ENCODE measurements at regions not wholly inside any gene's neighbourhood (a gene's known extent, or its start where the extent isn't known, plus 50 kb on each side); places are given as distances from the start of the nearest gene placed in this dataset.
"Not testable (repeated sequence)": the region's sequence is repeated elsewhere in the genome, so short reads cannot be mapped to it uniquely, and the experiment has no call there.

DNA sequence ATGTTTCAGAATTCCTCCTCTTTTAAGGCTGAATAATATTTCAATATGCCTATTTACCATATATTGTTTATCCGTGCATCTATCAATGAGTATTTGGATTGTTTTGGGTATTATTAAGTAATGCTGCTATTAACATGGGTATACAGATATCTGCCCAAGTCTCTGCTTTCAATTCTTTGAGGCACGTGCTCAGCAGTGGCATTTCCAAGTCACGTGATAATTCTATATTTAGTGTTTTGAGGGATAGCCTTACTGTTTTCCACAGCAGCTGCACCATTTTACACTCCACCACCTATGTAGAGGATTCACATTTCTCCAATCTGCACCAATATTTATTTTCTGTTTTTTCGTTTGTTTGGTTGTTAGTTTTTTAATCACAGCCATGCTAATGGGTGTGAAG, 636.8 kb upstream of the ANKRD30A start:
- no peak for FAIRE-seq

GRCh38 chr10:36479073-36479472, 646.3 kb upstream of the ANKRD30A start:
- peak; percentile 37 for FAIRE-seq

- FAIRE-seq, result no peak
These were observed 649.0 kb upstream of the ANKRD30A start for GRCh38 chr10:36476399-36476798.

- no peak for FAIRE-seq
These were observed 649.7 kb upstream of the ANKRD30A start for GRCh38 chr10:36475746-36476145.

DNA sequence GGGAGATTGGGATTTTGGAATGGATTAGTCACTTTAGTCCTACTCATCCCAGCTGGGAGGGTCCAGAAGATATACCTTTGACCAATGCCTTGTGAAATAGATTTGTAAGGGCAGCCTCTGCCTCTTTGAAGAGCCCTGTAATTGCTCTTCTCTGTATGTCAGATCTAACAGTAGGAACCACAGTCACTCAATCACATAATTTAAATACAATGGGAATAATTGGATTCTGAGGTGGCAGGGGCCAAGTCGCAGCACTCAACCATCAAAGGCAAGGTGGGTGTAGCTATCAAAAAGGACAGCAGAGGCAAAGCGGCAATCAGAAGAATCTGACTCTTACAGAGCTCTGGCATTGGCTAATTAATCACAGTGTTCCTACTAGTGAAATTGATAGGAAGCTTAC, 650.9 kb upstream of the ANKRD30A start:
- FAIRE-seq, result no peak

- FAIRE-seq, result no peak
These were observed 652.3 kb upstream of the ANKRD30A start for GRCh38 chr10:36473122-36473521.

- no peak for FAIRE-seq
These were observed 655.8 kb upstream of the ANKRD30A start for GRCh38 chr10:36469585-36469984.

DNA sequence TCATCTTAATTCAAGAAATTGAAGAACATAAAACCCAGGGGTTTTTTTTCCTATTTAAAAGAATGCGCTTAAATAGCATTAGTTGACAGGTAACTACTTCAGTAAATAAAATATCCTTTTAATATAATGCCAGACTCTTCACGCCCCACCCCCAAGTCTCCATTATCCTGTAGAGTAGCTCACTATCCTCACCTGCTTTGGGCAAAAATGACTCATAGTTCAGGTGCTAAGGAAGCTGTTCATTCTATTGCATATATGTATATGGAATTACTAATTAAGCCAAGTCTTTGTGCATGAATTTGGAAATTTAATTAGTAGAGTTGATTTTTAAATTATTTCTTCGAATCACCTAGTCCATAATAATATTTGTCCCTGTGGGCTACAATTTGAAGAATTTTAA, 656.8 kb upstream of the ANKRD30A start:
- FAIRE-seq, result no peak

GRCh38 chr10:36465604-36466379, 659.6 kb upstream of the ANKRD30A start:
- FAIRE-seq, result no peak

DNA sequence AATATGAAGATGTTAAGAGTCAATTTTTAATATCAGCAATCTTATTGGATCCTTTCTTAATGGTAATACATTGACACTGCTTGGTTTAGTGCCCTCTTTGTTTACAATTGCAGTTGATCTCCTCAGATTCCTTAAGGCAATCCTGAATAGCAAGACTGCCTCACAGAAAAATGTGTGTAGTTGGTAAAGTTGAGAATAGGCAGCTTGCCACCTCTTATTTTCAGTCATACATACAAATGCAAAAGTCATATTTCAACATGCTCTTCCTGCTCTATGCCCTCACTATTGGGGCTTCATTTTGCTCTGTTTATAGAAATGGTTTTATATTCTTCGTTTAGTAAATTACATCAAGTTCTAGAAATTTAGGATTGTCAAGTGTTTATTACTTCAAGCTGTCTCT, 661.1 kb upstream of the ANKRD30A start:
- FAIRE-seq, result no peak

- FAIRE-seq, result no peak
These were observed 662.0 kb upstream of the ANKRD30A start for GRCh38 chr10:36463390-36463789.

DNA sequence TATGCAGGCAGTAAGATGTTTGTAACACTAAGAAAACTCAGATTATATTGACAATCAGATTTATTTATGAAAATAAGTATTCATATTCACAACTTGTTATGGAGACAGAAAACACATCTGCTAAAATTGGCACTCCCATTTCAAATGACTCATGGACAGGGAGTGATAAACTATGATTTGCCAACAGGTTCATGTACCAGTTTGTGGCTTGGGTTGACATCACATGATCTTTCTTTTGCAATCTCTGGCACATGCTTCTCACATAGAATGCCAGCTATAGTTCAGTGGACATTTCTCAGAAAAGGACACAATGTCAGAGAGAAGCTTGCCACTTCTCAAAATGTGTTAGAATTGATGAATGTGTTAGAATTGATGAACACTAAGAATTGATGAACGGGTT, 663.2 kb upstream of the ANKRD30A start:
- no peak for FAIRE-seq

GRCh38 chr10:36458437-36458836, 667.0 kb upstream of the ANKRD30A start:
- FAIRE-seq, result not testable (repeated sequence)

- no peak for FAIRE-seq
These were observed 667.6 kb upstream of the ANKRD30A start for GRCh38 chr10:36457751-36458150.

DNA sequence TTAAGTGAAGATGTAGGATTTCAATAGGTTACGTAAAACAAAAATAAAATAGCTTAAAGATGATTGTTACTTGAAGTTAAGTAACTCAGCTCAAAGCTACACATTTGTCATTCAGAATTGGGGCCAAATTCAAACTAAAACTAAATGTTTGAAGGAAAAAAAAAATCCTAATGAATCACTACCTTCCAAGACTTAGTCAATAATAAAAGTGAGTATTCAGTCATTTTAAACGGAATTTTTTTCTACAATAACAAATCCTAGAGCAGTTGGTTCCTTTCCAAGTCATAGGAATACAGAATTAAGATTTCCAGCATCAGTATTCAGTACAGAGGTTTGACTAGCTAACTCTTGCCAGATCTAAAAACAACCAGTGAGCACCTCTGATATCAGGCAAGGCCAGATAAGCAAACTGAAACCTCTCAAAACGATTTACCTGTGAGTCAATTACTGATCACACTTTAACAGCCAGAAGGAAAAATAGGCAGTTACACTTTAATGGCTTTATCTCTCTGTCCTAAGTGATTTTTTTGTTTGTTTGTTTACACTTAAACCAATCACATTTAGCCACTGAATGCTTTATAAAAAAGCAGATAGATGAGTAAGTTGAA, 669.8 kb upstream of the ANKRD30A start:
- FAIRE-seq, result no peak

DNA sequence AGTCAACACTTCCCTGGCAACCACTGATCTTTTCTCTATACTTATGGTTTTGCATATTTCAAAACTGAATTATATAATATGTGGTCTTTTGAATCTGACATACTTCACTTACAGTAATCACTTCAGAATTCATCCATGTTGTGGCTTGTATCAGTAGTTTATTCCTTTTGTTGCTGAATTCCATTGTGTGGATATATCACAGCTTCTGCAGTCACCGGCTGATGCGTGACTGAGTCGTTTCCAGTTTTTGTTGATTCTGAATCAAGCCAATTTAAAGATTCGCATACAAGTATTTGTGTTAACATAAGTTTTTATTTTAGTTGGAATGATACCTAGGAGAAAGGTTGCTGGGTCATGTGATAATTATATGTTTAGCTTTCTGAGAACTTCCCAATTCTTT, 672.5 kb upstream of the ANKRD30A start:
- FAIRE-seq, result no peak

DNA sequence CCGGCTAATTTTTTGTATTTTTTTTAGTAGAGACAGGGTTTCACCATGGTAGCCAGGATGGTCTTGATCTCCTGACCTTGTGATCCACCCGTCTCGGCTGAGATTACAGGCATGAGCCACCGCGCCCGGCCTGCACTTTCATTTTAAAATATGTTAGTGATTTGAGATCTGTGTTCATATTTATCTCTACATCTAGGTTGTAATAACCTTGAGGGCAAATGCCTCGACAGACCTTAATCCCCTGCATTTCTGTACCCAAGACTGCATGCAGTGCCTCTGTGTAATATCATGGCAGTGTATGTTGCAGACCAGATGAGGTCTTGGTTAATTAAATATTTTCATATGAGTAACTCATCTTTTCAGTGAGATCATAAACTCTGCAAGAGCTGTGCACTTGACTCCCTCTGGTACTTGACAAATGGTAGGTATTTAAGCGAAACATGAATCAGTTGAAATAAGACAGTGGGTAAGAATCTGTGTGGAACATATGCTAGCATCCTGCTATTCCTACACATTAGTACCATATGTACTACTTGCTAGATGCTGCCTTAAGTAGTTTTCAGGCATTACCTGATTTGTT, 673.9 kb upstream of the ANKRD30A start:
- no peak for FAIRE-seq

GRCh38 chr10:36450380-36450779, 675.0 kb upstream of the ANKRD30A start:
- FAIRE-seq, result no peak

- FAIRE-seq, result no peak
These were observed 676.4 kb upstream of the ANKRD30A start for GRCh38 chr10:36448760-36449691.

DNA sequence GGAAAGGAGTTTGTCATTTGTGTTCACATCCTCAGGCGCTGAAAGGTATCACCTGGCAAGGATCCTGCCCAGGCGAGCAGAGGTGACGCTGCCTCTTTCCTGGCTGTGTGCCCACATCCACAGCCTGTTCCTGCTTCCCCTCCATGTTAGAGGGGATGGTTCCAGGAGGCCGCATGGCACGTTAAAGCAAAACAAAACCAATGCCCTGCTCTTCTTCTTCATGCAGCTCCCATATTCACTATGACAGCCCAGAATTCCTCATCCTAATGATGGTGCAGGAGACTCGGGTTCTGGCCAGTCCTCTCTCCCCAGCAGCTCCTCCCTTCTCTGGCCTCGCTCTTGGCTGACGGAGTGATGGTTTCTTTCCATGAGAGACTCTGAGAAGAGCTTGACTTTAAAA, 678.5 kb upstream of the ANKRD30A start:
- FAIRE-seq, result no peak

- no peak for FAIRE-seq
These were observed 682.2 kb upstream of the ANKRD30A start for GRCh38 chr10:36443233-36443632.

- no peak for FAIRE-seq
These were observed 683.8 kb upstream of the ANKRD30A start for GRCh38 chr10:36441557-36441956.

GRCh38 chr10:36440539-36440938, 684.9 kb upstream of the ANKRD30A start:
- FAIRE-seq, result no peak

All from endometrium (tissue), 2 donors.